Natural killer cell (primary cell): ENCODE measurements at regions not wholly inside any gene's neighbourhood (a gene's known extent, or its start where the extent isn't known, plus 50 kb on each side); places are given as distances from the start of the nearest gene placed in this dataset.

ENCODE experiments used
- ATAC-seq, 3 donors: fragments of 150-1000 bp in 2 of 3; fragments of 200-7000 bp in 1 of 3; cut with Tn5 transposase; 1 replicate in 1 of 3; 2 replicates in 2 of 3; pipeline ENCODE4 v1.10.0; 2021; ENCODE audit warnings: mild to moderate bottlenecking in 2 of 3, moderate library complexity in 2 of 3
- DNase-seq, 2 donors: peaks; one replicate each; pipeline versions ENCODE4 v3.0.0 to v3.0.0-alpha.2; 2013 to 2021; ENCODE audit warnings: mixed read lengths in 1 of 2
- H3K27ac ChIP-seq: one replicate; pipeline ENCODE4 v1.5.1; 2013; ENCODE audit warnings: mild to moderate bottlenecking, low read length
- H3K27me3 ChIP-seq: one replicate; pipeline ENCODE4 v1.6.1; 2013; ENCODE audit warnings: low read length; ENCODE audit not compliant: control insufficient read depth, insufficient read depth
- H3K36me3 ChIP-seq: one replicate; pipeline ENCODE4 v1.6.1; 2013; ENCODE audit warnings: low read length; ENCODE audit not compliant: control insufficient read depth, insufficient read depth
- H3K4me1 ChIP-seq: one replicate; pipeline ENCODE4 v1.6.1; 2013; ENCODE audit warnings: low read length; ENCODE audit not compliant: control insufficient read depth, insufficient read depth
- H3K4me3 ChIP-seq: one replicate; pipeline ENCODE4 v1.5.1; 2013; ENCODE audit warnings: low read length
- H3K9me3 ChIP-seq: one replicate; pipeline ENCODE4 v1.6.1; 2013; ENCODE audit warnings: low read length; ENCODE audit not compliant: control insufficient read depth, insufficient read depth
- H3K27ac Mint-ChIP-seq, 2 donors: one replicate each; pipeline ENCODE4 v1.8.0; 2022; ENCODE audit warnings: mild to moderate bottlenecking in 2 of 2, mixed read lengths in 2 of 2, moderate library complexity in 1 of 2
- H3K27me3 Mint-ChIP-seq, 2 donors: one replicate each; pipeline ENCODE4 v1.8.0; 2022; ENCODE audit warnings: low read depth in 2 of 2, mixed read lengths in 2 of 2
- H3K36me3 Mint-ChIP-seq: one replicate; pipeline ENCODE4 v1.8.0; 2022; ENCODE audit warnings: mixed read lengths
- H3K4me1 Mint-ChIP-seq, 2 donors: one replicate each; pipeline ENCODE4 v1.8.0; 2022; ENCODE audit warnings: mixed read lengths in 2 of 2
- H3K4me3 Mint-ChIP-seq: one replicate; pipeline ENCODE4 v1.8.0; 2022; ENCODE audit warnings: mild to moderate bottlenecking, moderate library complexity, mixed read lengths
- H3K9me3 Mint-ChIP-seq, 2 donors: one replicate each; pipeline ENCODE4 v1.8.0; 2022; ENCODE audit warnings: mixed read lengths in 2 of 2
- CTCF ChIP-seq: fragments of 200-600 bp; IDR thresholded peaks from one replicate; pipeline ENCODE4 v1.8.0; 2022; ENCODE audit warnings: antibody characterized with exemption
- WGBS: methylation state at CpG from one replicate; pipeline ENCODE4 v1.1.7; 2013; ENCODE audit warnings: missing lambda C conversion rate; ENCODE audit not compliant: insufficient coverage; 5-methylcytosine and 5-hydroxymethylcytosine counted together
- intact Hi-C: fragments of 100-400 bp; cut with micrococcal nuclease; formaldehyde crosslinking; loops from one replicate; pipeline ENCODE4 v1.14.2; 2022

GRCh38 chr3:14311729-14312128, 90.7 kb upstream of the SLC6A6 start:
- Histone ChIP-seq H3K4me1 (no peaks in the 10 kb centered on the region), H3K27ac (no peak overlapping the region), H3K4me3 (no peak overlapping the region), H3K36me3 (no peaks in the 10 kb centered on the region), H3K27me3 (no peaks in the 10 kb centered on the region), H3K9me3 (no peaks in the 10 kb centered on the region)
- intact Hi-C loops = no loop called here
- no peaks in the 10 kb centered on the region for H3K9me3 Mint-ChIP-seq
- TF ChIP-seq CTCF = no peak
- peak overlapping the region in 1 of 2 donors; percentile 33 for H3K27ac Mint-ChIP-seq
- no peak overlapping the region for H3K4me3 Mint-ChIP-seq
- ATAC-seq (no peak), DNase-seq (no peak)
- peaks cover 0 to 6% of the 10 kb centered on the region in 2 donors for H3K4me1 Mint-ChIP-seq
- H3K27me3 Mint-ChIP-seq = peaks cover 34 to 50% of the 10 kb centered on the region in 2 donors
- H3K36me3 Mint-ChIP-seq = no peaks in the 10 kb centered on the region

GRCh38 chr3:14312375-14312774, 90.0 kb upstream of the SLC6A6 start:
- WGBS = 89% methylated on average over 8 of the region's 10 CpGs
- H3K9me3 Mint-ChIP-seq = no peaks in the 10 kb centered on the region
- Histone ChIP-seq H3K4me3 (no peak overlapping the region), H3K4me1 (no peaks in the 10 kb centered on the region), H3K27ac (no peak overlapping the region), H3K27me3 (no peaks in the 10 kb centered on the region), H3K9me3 (no peaks in the 10 kb centered on the region), H3K36me3 (no peaks in the 10 kb centered on the region)
- intact Hi-C loops = no loop called here
- no peak for TF ChIP-seq CTCF
- peaks cover 34 to 49% of the 10 kb centered on the region in 2 donors for H3K27me3 Mint-ChIP-seq
- peaks cover 0 to 6% of the 10 kb centered on the region in 2 donors for H3K4me1 Mint-ChIP-seq
- no peak overlapping the region for H3K27ac Mint-ChIP-seq
- no peaks in the 10 kb centered on the region for H3K36me3 Mint-ChIP-seq
- no peak overlapping the region for H3K4me3 Mint-ChIP-seq
- DNase-seq (no peak), ATAC-seq (no peak)

- ATAC-seq (no peak), DNase-seq (no peak)
- H3K36me3 ChIP-seq = no peaks in the 10 kb centered on the region
- intact Hi-C loops = no loop called here
- Mint-ChIP-seq H3K9me3 (peaks cover 0 to 3% of the 10 kb centered on the region in 2 donors), H3K27me3 (peaks cover 14 to 23% of the 10 kb centered on the region in 2 donors), H3K4me3 (no peak overlapping the region), H3K36me3 (no peaks in the 10 kb centered on the region), H3K27ac (no peak overlapping the region), H3K4me1 (peaks cover 0 to 1% of the 10 kb centered on the region in 2 donors)
- H3K27ac ChIP-seq = no peak overlapping the region
- no peak overlapping the region for H3K4me3 ChIP-seq
- peaks cover 9% of the 10 kb centered on the region for H3K9me3 ChIP-seq
- no peaks in the 10 kb centered on the region for H3K27me3 ChIP-seq
- no peak for TF ChIP-seq CTCF
- 92% methylated on average over 6 of the region's 6 CpGs for WGBS
- no peaks in the 10 kb centered on the region for H3K4me1 ChIP-seq
Observed at GRCh38 chr3:14317057-14317553, 85.3 kb upstream of the SLC6A6 start.

- Mint-ChIP-seq H3K27me3 (peaks cover 7 to 14% of the 10 kb centered on the region in 2 donors), H3K9me3 (peaks cover 0 to 3% of the 10 kb centered on the region in 2 donors), H3K27ac (no peak overlapping the region), H3K4me3 (no peak overlapping the region), H3K4me1 (no peaks in the 10 kb centered on the region), H3K36me3 (no peaks in the 10 kb centered on the region)
- ATAC-seq (no peak), DNase-seq (no peak)
- Histone ChIP-seq H3K4me3 (no peak overlapping the region), H3K9me3 (peaks cover 9% of the 10 kb centered on the region), H3K4me1 (peaks cover 4% of the 10 kb centered on the region), H3K27ac (no peak overlapping the region), H3K27me3 (no peaks in the 10 kb centered on the region), H3K36me3 (no peaks in the 10 kb centered on the region)
- intact Hi-C loops = no loop called here
- TF ChIP-seq CTCF = no peak
- 80% methylated on average over 3 of the region's 3 CpGs for WGBS
Observed at GRCh38 chr3:14318646-14319045, 83.8 kb upstream of the SLC6A6 start.
